ENCODE measurements at regions not wholly inside any gene's neighbourhood (a gene's known extent, or its start where the extent isn't known, plus 50 kb on each side); places are given as distances from the start of the nearest gene placed in this dataset.

- DNase-seq: no peak
Measured at GRCh38 chr1:193513032-193513431, 326.6 kb upstream of the B3GALT2 start.

GRCh38 chr1:193504920-193505319 lies 318.5 kb upstream of the B3GALT2 start:
- DNase-seq: no peak

GRCh38 chr1:193498088-193498655 lies 311.8 kb upstream of the B3GALT2 start:
- no peak for DNase-seq

GRCh38 chr1:193494368-193494767 lies 308.0 kb upstream of the B3GALT2 start:
- DNase-seq: no peak

GRCh38 chr1:193489191-193489590 lies 302.8 kb upstream of the B3GALT2 start:
- DNase-seq: no peak

GRCh38 chr1:193487722-193488121 lies 301.3 kb upstream of the B3GALT2 start:
- DNase-seq: no peak

- no peak for DNase-seq
Measured at GRCh38 chr1:193486671-193487229, 300.3 kb upstream of the B3GALT2 start.

GRCh38 chr1:193480755-193481154 lies 294.3 kb upstream of the B3GALT2 start:
- no peak for DNase-seq

- no peak for DNase-seq
Measured at GRCh38 chr1:193479187-193479586, 292.8 kb upstream of the B3GALT2 start.

GRCh38 chr1:193476748-193477147 lies 290.3 kb upstream of the B3GALT2 start:
- DNase-seq: no peak

GRCh38 chr1:193473932-193474331 lies 287.5 kb upstream of the B3GALT2 start:
- DNase-seq: no peak

GRCh38 chr1:193472838-193473398 lies 286.5 kb upstream of the B3GALT2 start:
- no peak for DNase-seq

- no peak for DNase-seq
Measured at GRCh38 chr1:193472430-193472829, 286.0 kb upstream of the B3GALT2 start.

- DNase-seq: no peak
Measured at GRCh38 chr1:193471981-193472380, 285.6 kb upstream of the B3GALT2 start.

- no peak for DNase-seq
Measured at GRCh38 chr1:193463326-193463932, 277.0 kb upstream of the B3GALT2 start.

GRCh38 chr1:193462629-193463320 lies 276.4 kb upstream of the B3GALT2 start:
- no peak for DNase-seq

- DNase-seq: no peak
Measured at GRCh38 chr1:193458628-193459027, 272.2 kb upstream of the B3GALT2 start.

- DNase-seq: no peak
Measured at GRCh38 chr1:193457676-193458075, 271.3 kb upstream of the B3GALT2 start.

- no peak for DNase-seq
Measured at GRCh38 chr1:193456811-193457280, 270.4 kb upstream of the B3GALT2 start.

GRCh38 chr1:193451606-193452005 lies 265.2 kb upstream of the B3GALT2 start:
- no peak for DNase-seq

GRCh38 chr1:193451001-193451400 lies 264.6 kb upstream of the B3GALT2 start:
- DNase-seq: no peak

GRCh38 chr1:193448682-193449461 lies 262.5 kb upstream of the B3GALT2 start:
- no peak for DNase-seq

- DNase-seq: no peak
Measured at GRCh38 chr1:193443886-193444285, 257.5 kb upstream of the B3GALT2 start.

Measured in NCI-H446 treated with DMSO at 0.1 percent for 48 hours (cell line).